Tibial nerve (tissue), 4 donors: ENCODE measurements at regions not wholly inside any gene's neighbourhood (a gene's known extent, or its start where the extent isn't known, plus 50 kb on each side); places are given as distances from the start of the nearest gene placed in this dataset.

Experiments
- EP300 ChIP-seq, 2 donors: sonication (generic); formaldehyde crosslinking; IDR thresholded peaks; one replicate each; pipeline ENCODE4 v1.6.1; 2017; ENCODE audit warnings: antibody characterized with exemption in 2 of 2, mild to moderate bottlenecking in 1 of 2
- POLR2A ChIP-seq, 2 donors: fragments of 450-650 bp; IDR thresholded peaks; one replicate each; pipeline ENCODE4 v1.6.1; 2017; ENCODE audit warnings: antibody characterized with exemption in 2 of 2, mild to moderate bottlenecking in 2 of 2, moderate library complexity in 2 of 2
- TF ChIP-seq, protein P1 (sequence below), 5 experiments: fragments of 200-600 bp in 3 of 5; fragments of 450-650 bp in 2 of 5; sonication (generic) in 3 of 5; IDR thresholded peaks; one replicate each; pipeline ENCODE4 v1.5.1; 2016 to 2019; ENCODE audit warnings: antibody characterized with exemption in 5 of 5, mild to moderate bottlenecking in 3 of 5, moderate library complexity in 2 of 5

DNA sequence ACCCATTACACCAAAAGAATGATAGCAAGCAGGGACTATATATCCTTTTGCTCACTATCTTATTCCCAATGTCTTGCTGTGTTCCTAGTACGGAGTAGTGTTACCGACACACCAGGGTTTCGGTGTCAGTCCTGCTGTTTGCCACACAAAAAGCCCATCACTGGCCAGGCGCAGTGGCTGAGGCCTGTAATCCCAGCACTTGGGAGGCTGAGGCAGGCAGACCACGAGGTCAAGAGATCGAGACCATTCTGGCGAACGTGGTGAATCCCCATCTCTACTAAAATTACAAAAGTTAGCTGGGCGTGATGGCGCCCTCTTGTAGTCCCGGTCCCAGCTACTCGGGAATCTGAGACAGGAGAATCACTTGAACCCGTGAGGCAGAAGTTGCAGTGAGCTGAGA is 1467.3 kb upstream of the MIR17HG start:
- TF ChIP-seq, protein P1, sequence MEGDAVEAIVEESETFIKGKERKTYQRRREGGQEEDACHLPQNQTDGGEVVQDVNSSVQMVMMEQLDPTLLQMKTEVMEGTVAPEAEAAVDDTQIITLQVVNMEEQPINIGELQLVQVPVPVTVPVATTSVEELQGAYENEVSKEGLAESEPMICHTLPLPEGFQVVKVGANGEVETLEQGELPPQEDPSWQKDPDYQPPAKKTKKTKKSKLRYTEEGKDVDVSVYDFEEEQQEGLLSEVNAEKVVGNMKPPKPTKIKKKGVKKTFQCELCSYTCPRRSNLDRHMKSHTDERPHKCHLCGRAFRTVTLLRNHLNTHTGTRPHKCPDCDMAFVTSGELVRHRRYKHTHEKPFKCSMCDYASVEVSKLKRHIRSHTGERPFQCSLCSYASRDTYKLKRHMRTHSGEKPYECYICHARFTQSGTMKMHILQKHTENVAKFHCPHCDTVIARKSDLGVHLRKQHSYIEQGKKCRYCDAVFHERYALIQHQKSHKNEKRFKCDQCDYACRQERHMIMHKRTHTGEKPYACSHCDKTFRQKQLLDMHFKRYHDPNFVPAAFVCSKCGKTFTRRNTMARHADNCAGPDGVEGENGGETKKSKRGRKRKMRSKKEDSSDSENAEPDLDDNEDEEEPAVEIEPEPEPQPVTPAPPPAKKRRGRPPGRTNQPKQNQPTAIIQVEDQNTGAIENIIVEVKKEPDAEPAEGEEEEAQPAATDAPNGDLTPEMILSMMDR (IDR thresholded peaks at IDR 0.05), result no peak
- no peak for TF ChIP-seq POLR2A (IDR thresholded peaks at IDR 0.05)
- TF ChIP-seq EP300 (IDR thresholded peaks at IDR 0.05), result no peak
